CD4-positive, alpha-beta T cell (primary cell): ENCODE measurements at regions not wholly inside any gene's neighbourhood (a gene's known extent, or its start where the extent isn't known, plus 50 kb on each side); places are given as distances from the start of the nearest gene placed in this dataset.

Experiments
- ATAC-seq: fragments of 200-7000 bp; cut with Tn5 transposase; one replicate; pipeline ENCODE4 v1.10.0; 2022; ENCODE audit warnings: mild to moderate bottlenecking; ENCODE audit not compliant: poor library complexity
- CTCF ChIA-PET: fragments of 350-600 bp; sonication (Branson Sonifier 250); formaldehyde crosslinking; loops from one replicate; lab custom pipeline; 2021; ENCODE audit warnings: antibody characterized with exemption, inconsistent platforms; lab: Charles Lee
- POLR2A ChIA-PET: fragments of 350-600 bp; sonication (Branson Sonifier 250); formaldehyde crosslinking; loops from one replicate; lab custom pipeline; 2021; ENCODE audit warnings: antibody characterized with exemption, inconsistent platforms; lab: Charles Lee
- DNase-seq, 14 experiments: peaks; one replicate each; pipeline ENCODE4 v3.0.0-alpha.2; 2013 to 2020; ENCODE audit warnings: mixed read lengths in 2 of 14
- H3K27ac ChIP-seq, 2 donors: one replicate each; pipeline versions ENCODE4 v1.5.1 to v1.7.0; 2013; ENCODE audit warnings: low read length in 2 of 2, low read depth in 1 of 2, mild to moderate bottlenecking in 1 of 2
- H3K27me3 ChIP-seq, 2 experiments: 1 replicate in 1 of 2; 2 replicates in 1 of 2; pipeline versions ENCODE4 v1.6.1 to v1.7.0; 2013; ENCODE audit warnings: low read length in 2 of 2, control low read depth in 1 of 2, mild to moderate bottlenecking in 1 of 2, moderate library complexity in 1 of 2; ENCODE audit not compliant: insufficient read depth in 2 of 2, control insufficient read depth in 1 of 2
- H3K36me3 ChIP-seq: one replicate; pipeline ENCODE4 v1.6.1; 2013; ENCODE audit warnings: low read length, control low read depth; ENCODE audit not compliant: insufficient read depth
- H3K4me1 ChIP-seq: one replicate; pipeline ENCODE4 v1.6.1; 2013; ENCODE audit warnings: low read length, control low read depth; ENCODE audit not compliant: insufficient read depth
- H3K4me3 ChIP-seq: one replicate; pipeline ENCODE4 v1.5.1; 2013; ENCODE audit warnings: mild to moderate bottlenecking, low read length, moderate library complexity
- H3K9me3 ChIP-seq, 2 experiments: 1 replicate in 1 of 2; 2 replicates in 1 of 2; pipeline versions ENCODE4 v1.6.1 to v1.7.0; 2013; ENCODE audit warnings: low read length in 2 of 2, mild to moderate bottlenecking in 2 of 2, control low read depth in 1 of 2, moderate library complexity in 1 of 2; ENCODE audit not compliant: control insufficient read depth in 1 of 2, insufficient read depth in 1 of 2
- H3K27ac Mint-ChIP-seq: one replicate; pipeline ENCODE4 v1.8.0; 2020; ENCODE audit warnings: mixed read lengths
- H3K27me3 Mint-ChIP-seq: one replicate; pipeline ENCODE4 v1.8.0; 2021; ENCODE audit warnings: mixed read lengths
- H3K36me3 Mint-ChIP-seq: one replicate; pipeline ENCODE4 v1.8.0; 2021; ENCODE audit warnings: low read depth, mixed read lengths
- H3K4me1 Mint-ChIP-seq: one replicate; pipeline ENCODE4 v1.8.0; 2021; ENCODE audit warnings: low read depth, mixed read lengths
- H3K4me3 Mint-ChIP-seq: one replicate; pipeline ENCODE4 v1.8.0; 2020; ENCODE audit warnings: mild to moderate bottlenecking, mixed read lengths
- H3K9me3 Mint-ChIP-seq: one replicate; pipeline ENCODE4 v1.8.0; 2020; ENCODE audit warnings: mixed read lengths
- CTCF ChIP-seq: fragments of 200-600 bp; IDR thresholded peaks from one replicate; pipeline ENCODE4 v1.8.0; 2022; ENCODE audit warnings: antibody characterized with exemption, mild to moderate bottlenecking
- intact Hi-C, 2 experiments: fragments of 100-400 bp; cut with DNase I in 1 of 2; cut with micrococcal nuclease in 1 of 2; formaldehyde crosslinking; loops; one replicate each; pipeline versions ENCODE4 v1.15.1 to v1.9.0; 2023 to 2025; cut with DNase I, micrococcal nuclease

GRCh38 chr1:55339681-55340080 lies 124.5 kb upstream of the USP24 start:
- no peak for DNase-seq
- no peak for TF ChIP-seq CTCF
- ChIA-PET POLR2A (no interaction called here), CTCF (no interaction called here)
- intact Hi-C loops = no loop called here
- Mint-ChIP-seq H3K27ac (no peak overlapping the region), H3K36me3 (no peaks in the 10 kb centered on the region), H3K9me3 (peaks cover 12% of the 10 kb centered on the region), H3K4me3 (no peak overlapping the region), H3K27me3 (no peaks in the 10 kb centered on the region), H3K4me1 (no peaks in the 10 kb centered on the region)
- H3K4me1 ChIP-seq = no peaks in the 10 kb centered on the region
- H3K9me3 ChIP-seq = no peaks in the 10 kb centered on the region
- no peak overlapping the region for H3K4me3 ChIP-seq
- H3K27me3 ChIP-seq = peaks cover 0 to 2% of the 10 kb centered on the region in 2 experiments
- no peaks in the 10 kb centered on the region for H3K36me3 ChIP-seq
- ATAC-seq = no peak
- no peak overlapping the region for H3K27ac ChIP-seq

GRCh38 chr1:55338448-55338820 lies 123.3 kb upstream of the USP24 start:
- POLR2A ChIA-PET = no interaction called here

GRCh38 chr1:55337801-55338447 lies 122.8 kb upstream of the USP24 start:
- no peaks in the 10 kb centered on the region for H3K9me3 ChIP-seq
- intact Hi-C loops = no loop called here
- Mint-ChIP-seq H3K4me3 (no peak overlapping the region), H3K27me3 (peaks cover 4% of the 10 kb centered on the region), H3K9me3 (peaks cover 12% of the 10 kb centered on the region), H3K27ac (no peak overlapping the region), H3K4me1 (no peaks in the 10 kb centered on the region), H3K36me3 (no peaks in the 10 kb centered on the region)
- H3K4me1 ChIP-seq = no peaks in the 10 kb centered on the region
- H3K36me3 ChIP-seq = no peaks in the 10 kb centered on the region
- ATAC-seq (no peak), DNase-seq (peak in 3 of 14 experiments; percentile 13 to 39 (median 21))
- no peak overlapping the region for H3K27ac ChIP-seq
- H3K4me3 ChIP-seq = no peak overlapping the region
- CTCF ChIA-PET = interaction anchor here (0.6 to 1.1 kb wide), 2 partner anchors 21 to 190 kb away, joined by 3 to 4 read pairs; no protein-coding TSS in a partner anchor
- TF ChIP-seq CTCF = peak; percentile 35
- POLR2A ChIA-PET = no interaction called here
- H3K27me3 ChIP-seq = peaks cover 0 to 2% of the 10 kb centered on the region in 2 experiments

More at GRCh38 chr1:55338448-55338820, 123.3 kb upstream of the USP24 start:
- no peak for TF ChIP-seq CTCF
- no peaks in the 10 kb centered on the region for H3K9me3 ChIP-seq
- no peak overlapping the region for H3K4me3 ChIP-seq
- Mint-ChIP-seq H3K4me3 (no peak overlapping the region), H3K4me1 (no peaks in the 10 kb centered on the region), H3K27ac (no peak overlapping the region), H3K9me3 (peaks cover 12% of the 10 kb centered on the region), H3K27me3 (peaks cover 2% of the 10 kb centered on the region), H3K36me3 (no peaks in the 10 kb centered on the region)
- H3K36me3 ChIP-seq = no peaks in the 10 kb centered on the region
- no peaks in the 10 kb centered on the region for H3K4me1 ChIP-seq
- ATAC-seq (no peak), DNase-seq (no peak)
- H3K27me3 ChIP-seq = peaks cover 0 to 2% of the 10 kb centered on the region in 2 experiments
- no peak overlapping the region for H3K27ac ChIP-seq
- intact Hi-C loops = no loop called here
- CTCF ChIA-PET = interaction anchor here (1.1 kb wide), 1 partner anchor 191 kb away, joined by 4 read pairs; no protein-coding TSS in a partner anchor
